ENCODE measurements at regions not wholly inside any gene's neighbourhood (a gene's known extent, or its start where the extent isn't known, plus 50 kb on each side); places are given as distances from the start of the nearest gene placed in this dataset.

DNA sequence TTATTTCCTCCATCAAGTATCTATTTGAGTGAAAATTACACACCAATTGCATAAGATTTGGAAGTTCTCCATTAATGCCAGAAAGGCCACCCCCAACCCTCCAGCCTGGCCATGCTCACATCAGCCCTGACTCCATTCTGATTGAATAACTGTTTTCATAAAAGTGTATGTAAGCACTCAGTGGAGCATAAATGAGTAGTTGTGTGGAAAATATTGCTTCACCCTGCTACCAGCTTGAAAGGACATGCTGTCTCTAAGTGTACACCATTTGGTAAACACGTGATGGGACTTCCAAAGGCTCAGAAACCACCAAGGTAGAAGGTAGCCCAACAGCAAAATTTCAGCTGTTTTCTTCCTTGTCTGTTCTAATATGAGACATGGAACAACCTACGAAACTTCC lies 393.8 kb downstream of the ZNF385D start:
- DNase-seq = no peak

DNA sequence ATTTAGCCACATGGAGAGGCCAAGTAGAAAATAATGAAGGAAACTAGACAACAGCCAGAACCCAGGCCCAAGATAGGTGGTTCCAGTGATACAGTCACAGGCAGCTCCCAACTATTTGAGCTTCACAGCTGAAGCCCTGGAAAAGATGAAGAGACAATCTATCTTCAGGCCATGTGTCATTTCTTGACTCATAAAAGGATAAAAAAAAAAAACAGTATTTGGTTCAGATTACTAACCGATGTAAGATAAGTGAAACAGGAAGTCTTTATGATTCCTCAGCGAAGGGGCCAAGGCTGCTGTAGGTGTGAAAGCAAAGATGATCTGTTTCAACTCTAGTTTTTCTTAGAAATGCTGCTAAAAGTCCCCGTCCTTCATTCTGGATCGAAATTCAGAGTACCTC lies 394.6 kb downstream of the ZNF385D start:
- DNase-seq = no peak

DNA sequence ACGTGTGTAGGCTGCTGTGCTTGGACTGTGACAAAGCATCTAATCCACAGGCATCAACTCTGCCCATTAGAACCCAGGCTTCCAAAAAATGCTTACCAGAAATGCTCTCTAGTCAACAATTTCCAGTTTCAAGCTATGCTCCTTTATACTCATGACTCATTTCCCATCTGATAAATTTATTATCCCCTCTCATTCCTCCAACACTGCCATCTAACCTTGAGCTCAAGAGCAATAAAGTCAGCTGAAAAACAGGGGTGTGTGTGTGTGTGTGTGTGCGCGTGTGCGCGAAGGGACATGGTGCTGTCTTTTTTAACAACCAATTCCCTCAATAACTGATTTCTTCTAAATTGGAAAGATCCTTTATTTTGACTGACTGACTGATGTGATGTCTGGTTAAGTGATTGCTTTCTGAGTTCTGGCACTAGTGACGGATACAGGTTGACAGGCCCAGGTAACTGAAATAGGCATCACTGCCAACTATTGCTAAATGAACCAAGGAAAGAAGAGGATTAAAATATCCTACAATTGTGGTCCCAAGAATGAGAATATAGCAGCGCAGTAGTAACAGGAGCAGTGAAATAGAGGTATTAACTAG lies 405.5 kb downstream of the ZNF385D start:
- DNase-seq = no peak

DNA sequence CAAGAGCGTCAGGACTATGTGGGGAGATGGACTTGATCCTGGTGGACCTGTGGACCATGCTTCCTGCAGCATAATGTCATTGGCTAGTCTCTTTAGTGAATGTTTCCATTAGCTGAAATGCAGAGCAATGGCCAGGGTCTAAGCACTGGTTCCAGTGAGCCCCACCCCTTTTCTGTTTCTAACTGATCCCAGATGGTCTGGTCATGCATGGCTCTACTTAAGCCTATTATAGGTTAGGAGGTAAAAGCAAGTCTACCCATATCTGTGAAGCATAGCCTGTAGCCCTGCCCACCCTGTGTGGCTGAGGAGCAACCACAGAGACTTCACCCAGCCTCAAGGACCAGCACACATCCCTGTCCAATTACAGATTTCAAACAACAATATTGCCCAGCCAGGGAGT lies 419.2 kb downstream of the ZNF385D start:
- no peak for DNase-seq

DNA sequence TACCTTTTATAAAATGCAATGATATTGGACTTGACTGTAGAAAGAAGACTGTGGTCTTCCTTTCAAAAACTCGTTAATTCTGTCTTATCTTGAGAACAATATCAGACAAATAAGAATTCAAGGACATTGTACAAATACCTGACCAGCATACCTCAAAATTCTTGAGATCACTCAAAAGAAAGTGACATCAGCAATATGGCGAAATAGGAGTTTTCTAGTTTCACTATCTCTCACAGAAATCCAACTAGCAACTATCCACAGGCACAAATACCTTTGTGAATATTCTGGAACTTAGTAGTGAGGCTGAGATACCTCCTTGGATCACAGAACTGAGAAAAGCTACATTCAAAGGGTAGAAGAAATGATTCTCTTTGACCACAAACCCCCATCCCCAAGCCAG lies 419.7 kb downstream of the ZNF385D start:
- no peak for DNase-seq

DNA sequence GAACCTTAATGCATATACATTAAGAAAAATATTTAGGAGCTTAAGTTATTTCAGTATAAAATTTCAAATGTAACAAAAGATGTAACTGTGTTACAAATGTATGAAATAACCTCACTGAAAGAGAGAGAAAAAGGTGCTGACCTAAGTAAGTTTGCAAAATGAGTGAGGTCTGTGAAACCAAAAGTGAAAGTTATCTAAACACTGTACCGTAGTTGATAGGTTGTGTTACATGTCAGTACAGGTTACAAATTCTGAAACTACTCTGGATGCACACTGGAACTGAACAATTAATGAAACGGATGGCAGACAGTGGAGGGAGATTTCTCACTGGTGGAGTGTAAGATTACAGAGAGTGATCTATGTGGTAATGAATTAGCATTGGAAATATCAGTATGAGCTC lies 420.7 kb downstream of the ZNF385D start:
- no peak for DNase-seq

DNA sequence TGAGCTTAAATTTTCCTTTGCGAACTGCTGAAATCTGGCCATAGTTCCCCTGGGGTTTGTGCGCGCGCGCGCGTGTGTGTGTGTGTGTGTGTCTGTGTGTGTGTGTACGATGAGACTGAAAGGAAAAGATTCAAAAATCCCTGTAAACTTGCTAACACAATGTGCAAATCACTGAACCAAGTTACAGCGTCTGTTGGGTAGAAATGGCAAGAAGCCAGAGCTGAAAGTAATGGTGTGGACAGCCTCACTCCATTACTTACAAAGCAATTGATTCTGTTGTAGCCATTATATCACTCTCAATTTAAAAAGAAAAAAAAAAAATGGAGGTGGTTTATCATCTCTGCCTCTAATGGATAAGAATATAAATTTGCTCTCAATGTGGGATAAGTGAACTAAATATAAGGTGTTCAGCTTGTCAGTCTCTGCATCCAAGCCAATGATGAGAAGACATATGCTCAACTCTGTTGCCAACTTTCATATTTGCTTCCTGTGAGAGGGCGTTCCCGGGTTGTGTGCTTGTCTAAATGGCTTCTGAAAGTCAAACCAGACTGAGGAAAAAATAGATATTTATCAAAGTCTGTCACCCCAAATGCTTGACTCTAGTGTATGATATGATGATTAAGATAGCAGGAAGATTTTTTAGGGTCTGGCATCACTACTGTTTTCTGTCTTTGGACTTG lies 422.2 kb downstream of the ZNF385D start:
- no peak for DNase-seq

DNA sequence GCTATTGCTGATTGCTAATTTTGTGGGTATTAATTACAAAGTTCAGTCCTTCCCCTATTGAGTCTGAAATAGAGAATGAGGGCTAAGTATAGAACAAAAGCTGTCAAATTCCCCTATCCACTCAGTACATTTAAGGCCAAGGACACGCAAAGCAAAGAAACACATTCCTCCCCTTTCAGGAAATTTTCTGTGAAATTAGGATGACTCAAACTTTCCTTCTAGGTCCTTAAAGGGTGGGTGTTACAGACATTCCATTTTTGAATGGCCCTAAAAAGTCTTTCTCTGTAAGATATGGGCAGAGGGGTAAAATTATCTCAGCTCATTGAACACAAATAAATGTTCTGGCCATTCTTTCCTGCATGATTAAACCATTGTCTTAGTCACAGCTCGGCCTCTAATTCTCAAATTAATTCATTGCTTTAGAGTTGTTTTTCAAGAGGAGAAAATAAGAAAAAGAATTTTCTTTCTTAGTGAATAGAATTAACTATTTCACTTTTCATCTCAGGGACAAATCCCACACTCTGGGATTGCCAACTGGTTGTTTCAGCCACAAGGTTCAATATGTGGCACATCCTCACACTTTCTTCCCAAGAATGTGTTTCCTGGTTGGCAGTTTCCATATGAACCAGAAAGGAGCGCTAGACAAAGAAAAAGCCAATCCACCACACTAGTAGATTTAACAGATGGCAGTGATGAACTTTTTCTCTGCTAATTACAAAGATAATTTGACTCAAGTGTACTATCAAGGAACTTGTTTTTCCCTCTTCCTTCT lies 424.1 kb downstream of the ZNF385D start:
- DNase-seq = no peak

DNA sequence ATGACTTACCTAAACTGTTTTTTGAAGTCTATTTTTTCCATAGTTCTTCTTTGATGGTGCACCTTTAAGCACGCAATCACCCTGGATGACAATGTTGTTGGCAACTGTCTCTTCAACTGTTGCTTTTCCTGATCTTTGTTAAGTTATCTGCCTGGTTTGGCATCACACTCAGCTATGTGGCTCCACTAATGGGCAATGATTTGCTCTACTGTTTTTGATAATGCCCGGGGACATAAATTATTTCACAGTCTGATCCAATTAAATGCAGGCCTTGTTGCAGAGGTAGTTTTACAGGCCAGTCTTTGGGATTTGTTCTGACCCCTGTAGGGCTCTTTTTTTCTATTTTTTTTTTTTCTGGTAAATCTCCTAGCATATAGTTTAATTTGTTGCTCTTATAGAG lies 436.3 kb downstream of the ZNF385D start:
- no peak for DNase-seq

DNA sequence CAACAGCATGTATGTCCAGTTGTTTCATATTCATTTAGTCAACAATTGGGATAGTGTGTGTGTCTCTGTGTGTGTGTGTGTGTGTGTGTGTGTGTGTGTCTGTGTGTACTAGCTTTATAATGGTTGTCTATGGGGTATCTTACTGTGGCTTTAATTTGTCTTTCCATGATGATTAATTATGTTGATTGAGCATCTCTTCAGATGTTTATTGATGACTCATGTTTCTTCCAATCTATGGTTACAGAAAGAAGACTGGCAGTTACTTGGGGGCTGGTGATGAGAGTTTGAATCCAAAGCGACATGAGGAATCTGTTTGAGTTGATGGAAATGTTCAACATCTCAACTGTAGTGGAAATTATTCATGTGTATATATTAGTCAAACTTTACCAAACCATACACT lies 440.1 kb downstream of the ZNF385D start:
- no peak for DNase-seq

DNA sequence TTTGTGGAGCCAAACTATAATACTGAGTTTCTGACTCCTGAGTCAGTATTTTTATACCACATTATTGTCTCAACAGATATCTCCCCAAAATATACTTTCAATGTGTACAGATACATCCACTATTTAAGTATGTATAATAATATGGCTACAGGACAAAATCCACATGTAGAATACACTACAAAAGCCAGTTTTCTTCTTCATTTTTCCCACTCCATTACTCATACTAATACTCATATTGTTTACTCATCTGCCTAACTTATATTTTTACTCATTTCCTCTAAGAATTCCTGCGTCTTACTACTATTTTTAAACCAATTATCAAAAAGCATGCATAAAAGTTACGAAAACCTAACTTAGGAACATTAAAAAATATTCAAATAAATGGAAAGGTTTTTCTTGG lies 440.8 kb downstream of the ZNF385D start:
- DNase-seq = no peak

DNA sequence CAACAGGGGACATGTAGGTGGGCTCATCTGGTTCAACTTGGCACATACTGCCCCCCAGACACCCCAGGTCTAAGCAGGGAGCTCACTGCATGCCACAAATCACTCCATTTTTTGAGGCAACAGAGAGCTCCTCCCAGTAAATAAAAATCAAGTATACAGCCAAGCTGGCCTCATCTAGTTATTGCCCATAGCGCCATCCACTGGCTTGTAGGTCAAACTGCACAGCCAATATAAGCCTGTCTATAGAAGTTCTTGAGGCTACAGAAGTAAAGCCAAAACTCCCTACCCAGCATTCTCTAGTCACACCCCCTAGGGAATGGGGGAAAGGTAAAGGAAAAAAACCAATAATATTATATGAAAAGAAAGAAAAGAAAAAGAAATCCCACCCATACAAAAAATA lies 453.7 kb downstream of the ZNF385D start:
- DNase-seq = no peak

DNA sequence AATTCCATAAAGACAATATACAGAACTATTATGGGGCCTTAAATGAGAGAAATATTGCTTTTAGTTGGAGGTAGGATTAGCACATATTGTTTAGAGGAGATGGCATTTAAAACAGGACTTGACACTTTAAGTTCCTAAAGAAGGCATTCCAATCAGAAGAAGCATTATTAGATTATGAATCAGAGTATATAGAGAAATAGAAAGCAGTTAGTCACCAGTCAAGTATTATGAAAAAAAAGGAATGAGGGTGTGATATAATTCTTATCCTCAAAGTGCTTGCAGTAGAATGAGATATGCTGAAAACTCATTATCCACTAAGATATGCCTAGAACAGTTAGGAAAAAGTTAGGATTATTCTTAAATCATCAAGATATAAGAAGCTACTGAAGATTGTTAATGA lies 456.2 kb downstream of the ZNF385D start:
- DNase-seq = no peak

DNA sequence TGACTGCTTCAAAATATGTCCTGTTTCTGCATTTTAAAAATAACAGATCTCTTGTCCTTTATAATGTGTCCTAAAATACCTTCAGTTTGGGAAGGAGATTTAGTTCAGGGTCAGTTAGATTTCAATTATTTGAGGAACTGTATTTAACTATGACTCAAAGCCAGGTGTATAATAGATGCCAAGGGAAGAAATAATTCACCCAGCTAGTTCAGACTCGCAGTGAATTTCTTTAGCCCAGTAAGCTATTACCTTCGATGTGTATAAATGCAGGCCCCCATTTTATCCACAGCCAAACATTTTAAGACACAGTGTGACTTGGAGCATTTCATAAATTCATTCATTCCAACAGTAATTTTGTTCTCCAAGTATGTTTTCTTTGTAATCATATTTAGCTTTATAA lies 458.0 kb downstream of the ZNF385D start:
- DNase-seq = no peak

DNA sequence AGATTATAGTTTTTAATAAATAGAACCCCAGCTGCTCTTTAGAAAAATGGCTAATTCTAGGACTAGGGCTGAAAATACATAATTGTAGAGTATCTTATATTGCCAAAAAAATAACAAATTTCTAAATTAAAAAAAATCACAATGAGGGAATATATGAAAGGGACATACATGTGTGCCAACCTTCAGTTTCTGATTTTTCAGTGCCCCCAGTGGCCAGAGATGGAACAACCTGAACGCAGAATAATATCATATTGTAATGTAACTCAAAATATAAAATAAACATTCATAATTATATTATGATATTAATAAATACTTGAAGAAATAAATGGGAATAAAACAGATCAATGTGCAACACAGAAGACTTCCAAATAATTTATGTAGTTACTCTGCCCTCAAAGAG lies 460.5 kb downstream of the ZNF385D start:
- DNase-seq = no peak

DNA sequence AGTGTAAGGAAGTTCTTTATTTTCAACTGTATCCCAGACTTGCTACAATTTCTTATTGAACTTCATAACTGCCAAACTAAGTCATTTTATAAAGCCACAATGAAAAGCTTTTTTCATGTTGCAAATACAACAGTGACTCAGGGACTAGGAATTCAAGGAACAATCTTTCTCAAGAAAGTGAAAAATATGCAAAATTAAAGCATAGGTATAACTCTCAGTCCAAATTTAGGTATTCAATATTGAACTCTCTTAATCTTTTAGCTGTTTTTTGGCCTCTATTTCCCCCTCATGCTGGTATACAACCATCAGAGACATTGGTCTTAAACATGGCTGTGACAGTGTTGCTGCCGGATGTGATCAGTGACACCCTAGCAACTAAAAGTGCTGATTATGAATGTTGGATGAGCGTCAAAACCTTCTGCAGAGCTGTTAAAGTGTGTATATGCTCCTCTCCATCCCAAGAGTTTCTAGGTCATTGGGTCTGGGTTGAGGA lies 476.9 kb downstream of the ZNF385D start:
- DNase-seq = peak; percentile 2

DNA sequence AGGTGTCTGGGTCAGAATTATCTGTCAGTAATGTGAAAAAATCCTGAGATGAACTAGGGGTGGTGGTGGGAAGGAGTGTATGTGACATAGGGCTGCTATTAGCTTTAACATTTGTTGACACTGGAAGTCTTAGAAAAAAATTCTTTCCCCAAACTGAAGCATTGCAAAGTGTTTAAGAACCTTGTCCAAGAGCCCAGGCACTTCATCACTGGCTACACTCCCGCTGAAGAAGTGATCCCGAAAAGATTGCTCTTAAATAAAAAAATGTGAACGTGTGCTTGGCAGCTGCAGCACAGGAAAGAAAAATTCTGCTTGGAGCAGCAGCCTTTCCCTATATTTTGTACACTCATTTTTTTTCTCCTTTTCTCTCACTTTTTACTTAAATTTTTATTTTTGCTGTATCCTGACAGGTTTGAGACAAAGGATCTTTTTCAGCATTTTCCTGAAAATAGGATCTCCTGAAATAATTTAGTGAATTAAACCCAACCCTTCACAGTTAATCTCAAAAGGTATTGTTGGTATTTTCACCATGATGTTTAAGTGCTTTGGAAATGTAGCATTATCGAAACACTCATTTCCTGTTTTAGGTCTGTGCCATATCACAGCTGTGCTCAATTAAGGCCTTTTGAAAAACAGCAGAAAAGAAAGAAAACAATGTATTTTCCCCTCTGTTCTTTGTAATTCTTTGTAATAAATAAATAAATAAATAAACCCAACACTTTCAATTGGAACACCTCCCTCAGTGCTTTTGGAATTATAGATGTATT lies 477.6 kb downstream of the ZNF385D start:
- peak; percentile 38 for DNase-seq

DNA sequence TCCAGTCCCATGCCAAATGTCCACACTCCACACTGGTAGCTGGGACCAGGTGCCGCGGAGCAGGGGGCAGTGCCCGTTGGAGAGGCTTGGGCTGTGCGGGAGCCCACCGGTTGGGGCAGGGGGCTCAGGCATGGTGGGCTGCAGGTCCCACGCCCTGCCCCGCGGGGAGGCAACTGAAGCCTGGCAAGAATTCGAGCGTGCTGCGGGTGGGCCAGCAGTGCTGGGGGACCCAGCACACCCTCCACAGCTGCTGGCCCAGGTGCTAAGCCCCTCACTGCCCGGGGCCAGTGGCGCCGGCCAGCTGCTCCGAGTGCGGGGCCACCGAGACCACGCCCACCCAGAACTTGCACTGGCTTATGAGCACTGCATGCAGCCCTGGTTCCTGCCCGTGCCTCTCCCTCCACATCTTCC lies 479.4 kb downstream of the ZNF385D start:
- DNase-seq = no peak

DNA sequence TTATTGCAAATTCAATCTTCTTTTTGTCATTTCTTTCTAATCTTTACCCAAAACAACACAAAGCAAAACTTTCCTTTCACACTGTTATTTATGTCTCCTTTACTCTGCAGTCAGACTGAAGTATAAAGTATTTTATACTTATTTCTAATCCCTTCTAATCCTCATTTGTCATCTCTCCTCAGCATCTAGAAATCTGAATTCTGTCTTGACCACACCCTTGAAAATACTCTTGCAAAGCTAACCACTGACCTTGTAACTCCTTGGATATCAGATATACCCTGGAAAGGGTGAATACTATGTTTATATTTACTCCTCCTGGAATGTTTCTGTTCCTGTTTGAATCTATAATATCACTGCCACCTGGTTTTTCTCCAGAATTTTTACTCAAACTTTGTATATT lies 481.1 kb downstream of the ZNF385D start:
- DNase-seq = no peak

DNA sequence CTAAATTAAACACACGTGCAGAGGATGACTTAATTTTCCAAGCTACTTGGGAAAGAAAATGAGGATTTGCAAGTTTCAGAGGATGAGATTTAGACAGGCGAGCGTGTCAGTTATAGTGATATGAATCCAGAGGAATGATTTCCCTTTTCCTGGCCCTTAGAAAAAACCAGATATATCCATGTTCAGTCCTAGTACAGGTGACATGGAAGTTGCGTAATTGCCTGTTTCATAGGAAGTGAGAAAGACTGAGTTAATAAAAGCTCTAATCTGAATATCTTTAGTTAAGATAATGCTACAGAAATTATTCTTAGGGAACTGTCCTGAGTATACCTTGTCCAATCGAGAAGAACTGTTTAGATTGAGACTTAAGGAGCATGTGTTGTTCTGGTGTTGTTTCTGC lies 490.5 kb downstream of the ZNF385D start:
- no peak for DNase-seq

DNA sequence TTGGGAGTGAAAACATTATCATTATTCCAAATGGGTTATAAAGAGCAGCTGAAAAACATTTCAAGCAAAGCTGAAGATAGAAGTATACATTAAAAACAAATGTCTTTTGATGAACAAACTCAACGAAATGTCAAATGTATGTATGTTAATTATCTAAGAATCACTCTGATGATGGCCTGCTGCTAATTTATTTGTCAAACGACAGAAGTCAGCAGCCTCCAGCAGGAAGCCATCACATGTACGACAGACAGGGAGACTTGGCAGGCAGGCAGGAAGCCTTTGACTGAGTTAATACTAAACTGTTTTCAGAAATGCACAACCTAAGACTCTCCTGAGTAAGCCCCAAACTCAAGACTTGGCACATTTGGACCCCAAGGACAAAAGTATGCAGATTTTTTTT lies 491.1 kb downstream of the ZNF385D start:
- peak; percentile 42 for DNase-seq

DNA sequence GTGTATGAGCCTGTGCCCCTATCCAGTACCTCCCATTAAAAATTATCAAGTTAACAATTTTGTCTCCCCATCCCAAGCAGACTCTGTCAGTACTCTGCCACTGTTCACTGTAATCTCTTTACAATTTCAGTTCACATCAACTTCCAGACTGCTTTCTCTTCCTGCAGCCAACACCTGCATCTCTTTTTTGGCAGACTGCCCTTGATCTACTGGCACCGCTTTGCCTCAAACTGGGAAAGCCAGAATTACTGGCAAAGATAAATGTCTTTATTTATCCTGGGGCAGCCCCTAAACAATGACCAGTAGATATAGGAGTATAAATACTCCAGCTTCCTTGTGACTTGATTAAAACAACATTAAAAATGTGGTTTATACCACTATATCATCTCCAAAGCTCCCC lies 494.1 kb downstream of the ZNF385D start:
- DNase-seq = no peak

DNA sequence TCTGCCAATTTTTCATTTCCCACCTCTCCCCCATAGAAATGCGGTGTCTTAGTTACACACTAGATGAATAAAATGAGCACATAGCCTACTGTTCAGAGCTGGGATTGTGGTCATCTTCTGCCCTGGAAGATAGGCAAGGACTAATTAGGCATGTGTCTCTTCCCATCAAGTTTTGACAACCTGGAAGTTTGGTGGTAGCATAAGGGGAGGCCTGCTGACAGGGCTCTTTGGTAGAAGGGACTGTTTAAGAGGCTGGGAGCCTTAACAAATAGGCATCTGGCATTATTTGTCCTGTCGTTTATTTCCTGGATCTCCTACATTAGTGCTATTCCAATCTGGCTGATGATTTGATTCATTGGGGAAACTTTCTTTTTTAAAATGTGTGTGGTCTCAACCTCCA lies 512.3 kb downstream of the ZNF385D start:
- no peak for DNase-seq

All from skin of body (tissue), 1 donor.